SK-N-MC (cell line): ENCODE measurements at regions not wholly inside any gene's neighbourhood (a gene's known extent, or its start where the extent isn't known, plus 50 kb on each side); places are given as distances from the start of the nearest gene placed in this dataset.
"Not testable (repeated sequence)": the region's sequence is repeated elsewhere in the genome, so short reads cannot be mapped to it uniquely, and the experiment has no call there.

Source experiments
- EZH2 ChIP-seq: fragments of 200-600 bp; sonication (generic); IDR thresholded peaks from one replicate; pipeline ENCODE4 v1.6.1; 2017; ENCODE audit warnings: antibody characterized with exemption
- FOXP2 ChIP-seq: optimal IDR thresholded peaks from 2 replicates; pipeline ENCODE3; 2011; ENCODE audit warnings: mild to moderate bottlenecking, moderate library complexity; ENCODE audit not compliant: insufficient read depth; ENCODE audit errors: extremely low read length, control extremely low read depth
- POLR2AphosphoS5 ChIP-seq: IDR thresholded peaks from 2 replicates; pipeline ENCODE4 v1.6.1; 2012; ENCODE audit warnings: mild to moderate bottlenecking, low read depth, low read length, borderline replicate concordance

DNA sequence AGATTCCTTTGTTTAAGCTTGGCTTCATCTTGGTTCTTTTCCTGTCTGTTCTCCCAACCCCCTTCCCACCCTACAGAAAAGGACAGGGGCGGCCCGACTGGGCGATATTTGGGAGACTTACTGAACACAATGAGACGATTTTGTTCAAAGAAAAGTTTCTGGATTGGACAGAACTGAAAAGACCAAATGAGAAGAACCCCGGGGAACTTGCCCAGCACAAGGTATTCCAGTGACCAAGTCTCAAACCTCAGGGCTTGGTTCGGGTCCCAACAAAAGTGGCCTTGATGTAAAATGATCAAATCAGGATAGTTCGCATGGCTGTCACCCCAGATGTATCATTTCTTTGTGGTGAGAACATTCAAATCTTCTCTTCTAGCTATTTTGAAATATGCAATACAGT lies 73.9 kb upstream of the LYZL2 start:
- not testable (repeated sequence) for TF ChIP-seq POLR2AphosphoS5, EZH2, FOXP2
